ENCODE measurements at regions not wholly inside any gene's neighbourhood (a gene's known extent, or its start where the extent isn't known, plus 50 kb on each side); places are given as distances from the start of the nearest gene placed in this dataset.

DNA sequence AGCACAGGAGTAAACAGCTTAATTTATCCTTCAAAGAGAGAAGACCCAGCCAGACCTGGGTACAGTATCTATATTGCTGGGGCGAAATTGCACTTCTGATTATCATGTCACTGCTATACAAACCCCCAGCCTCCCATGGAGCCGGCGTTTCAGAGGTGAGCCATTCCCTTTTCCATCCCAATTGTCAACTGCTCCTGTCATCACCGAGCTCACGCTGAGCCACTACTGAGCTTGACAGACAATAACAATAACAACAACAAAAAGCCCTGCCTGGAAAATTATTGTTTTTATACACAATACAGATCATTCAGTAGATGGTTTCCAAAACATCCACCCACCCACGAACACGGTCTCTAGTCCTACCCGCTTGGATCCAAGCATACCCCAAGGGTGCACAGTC, 129.0 kb upstream of the JARID2 start:
- TF ChIP-seq, protein P1, sequence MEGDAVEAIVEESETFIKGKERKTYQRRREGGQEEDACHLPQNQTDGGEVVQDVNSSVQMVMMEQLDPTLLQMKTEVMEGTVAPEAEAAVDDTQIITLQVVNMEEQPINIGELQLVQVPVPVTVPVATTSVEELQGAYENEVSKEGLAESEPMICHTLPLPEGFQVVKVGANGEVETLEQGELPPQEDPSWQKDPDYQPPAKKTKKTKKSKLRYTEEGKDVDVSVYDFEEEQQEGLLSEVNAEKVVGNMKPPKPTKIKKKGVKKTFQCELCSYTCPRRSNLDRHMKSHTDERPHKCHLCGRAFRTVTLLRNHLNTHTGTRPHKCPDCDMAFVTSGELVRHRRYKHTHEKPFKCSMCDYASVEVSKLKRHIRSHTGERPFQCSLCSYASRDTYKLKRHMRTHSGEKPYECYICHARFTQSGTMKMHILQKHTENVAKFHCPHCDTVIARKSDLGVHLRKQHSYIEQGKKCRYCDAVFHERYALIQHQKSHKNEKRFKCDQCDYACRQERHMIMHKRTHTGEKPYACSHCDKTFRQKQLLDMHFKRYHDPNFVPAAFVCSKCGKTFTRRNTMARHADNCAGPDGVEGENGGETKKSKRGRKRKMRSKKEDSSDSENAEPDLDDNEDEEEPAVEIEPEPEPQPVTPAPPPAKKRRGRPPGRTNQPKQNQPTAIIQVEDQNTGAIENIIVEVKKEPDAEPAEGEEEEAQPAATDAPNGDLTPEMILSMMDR (IDR thresholded peaks at IDR 0.05; ENCODE audit: unreplicated experiment), result no peak

DNA sequence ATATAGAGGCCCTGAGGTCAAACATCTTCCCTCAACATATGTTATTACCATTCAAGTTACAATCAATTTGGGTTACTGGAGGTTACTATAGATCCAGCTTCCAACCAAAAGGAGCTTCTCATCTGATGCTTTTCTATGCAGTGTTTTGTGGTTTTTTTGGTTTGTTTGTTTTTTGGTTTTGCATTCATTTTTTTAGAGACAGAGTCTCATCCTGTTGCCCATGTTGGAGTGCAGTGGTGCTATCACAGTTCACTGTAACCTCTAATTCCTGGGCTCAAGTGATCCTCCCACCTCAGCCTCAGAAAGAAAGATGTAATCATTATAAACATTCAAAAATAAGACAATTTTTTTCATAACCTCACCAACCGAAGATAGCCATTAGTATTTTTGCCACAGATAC, 124.4 kb upstream of the JARID2 start:
- intact Hi-C loops (cut with micrococcal nuclease; ENCODE audit: unreplicated experiment), result no loop called here
- BruUV-seq (replicated peaks), result no TSS peak
- H3K4me1 Mint-ChIP-seq (ENCODE audit: low read depth, unreplicated experiment), result no peaks in the 10 kb centered on the region
- no peak overlapping the region for H3K4me3 Mint-ChIP-seq (ENCODE audit: low read depth, unreplicated experiment)
- TF ChIP-seq, protein P1 (IDR thresholded peaks at IDR 0.05; ENCODE audit: unreplicated experiment), result no peak
- no peak for DNase-seq
- CTCF ChIA-PET, result interaction anchor here (0.7 kb wide), 1 partner anchor 9 kb away, joined by 4 read pairs; no protein-coding TSS in a partner anchor
- no peaks in the 10 kb centered on the region for H3K9me3 Mint-ChIP-seq (ENCODE audit: low read depth, unreplicated experiment)
- H3K27ac Mint-ChIP-seq (ENCODE audit: unreplicated experiment), result no peak overlapping the region
- no peaks in the 10 kb centered on the region for H3K36me3 Mint-ChIP-seq (ENCODE audit: insufficient read depth, unreplicated experiment)
- no peaks in the 10 kb centered on the region for H3K27me3 Mint-ChIP-seq (ENCODE audit: unreplicated experiment)

More for the DNA sequence above, 129.0 kb upstream of the JARID2 start:
- Mint-ChIP-seq H3K27me3 (ENCODE audit: unreplicated experiment) (no peaks in the 10 kb centered on the region), H3K4me1 (ENCODE audit: low read depth, unreplicated experiment) (no peaks in the 10 kb centered on the region), H3K27ac (ENCODE audit: unreplicated experiment) (no peak overlapping the region), H3K4me3 (ENCODE audit: low read depth, unreplicated experiment) (no peak overlapping the region), H3K9me3 (ENCODE audit: low read depth, unreplicated experiment) (no peaks in the 10 kb centered on the region), H3K36me3 (ENCODE audit: insufficient read depth, unreplicated experiment) (no peaks in the 10 kb centered on the region)
- DNase-seq, result no peak
- no TSS peak for BruUV-seq (replicated peaks)
- CTCF ChIA-PET, result no interaction called here
- intact Hi-C loops (cut with micrococcal nuclease; ENCODE audit: unreplicated experiment), result no loop called here

DNA sequence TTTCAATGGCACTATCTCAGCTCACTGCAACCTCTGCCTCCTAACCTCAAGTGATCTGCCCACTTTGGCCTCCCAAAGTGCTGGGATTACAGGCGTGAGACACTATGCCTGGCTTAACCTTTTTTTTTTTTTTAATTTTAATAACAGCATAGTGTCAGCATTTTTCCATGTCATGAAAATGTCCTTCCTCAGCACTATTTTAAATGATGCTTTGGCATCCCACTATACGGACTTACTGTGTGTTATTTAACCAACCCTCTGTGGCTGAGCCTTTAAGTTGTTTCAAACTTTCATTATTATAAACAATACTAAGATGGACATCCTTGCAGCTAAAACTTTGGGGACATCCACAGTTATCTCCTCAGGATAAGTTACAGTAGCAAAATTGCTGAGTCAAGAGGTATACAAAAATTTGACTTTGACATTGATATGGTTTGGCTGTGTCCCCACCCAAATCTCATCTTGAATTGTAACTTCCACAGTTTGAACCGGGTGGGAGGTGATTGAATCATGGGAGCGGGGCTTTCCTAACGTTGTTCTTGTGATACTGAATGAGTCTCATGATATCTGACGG, 123.8 kb upstream of the JARID2 start:
- TF ChIP-seq, protein P1 (IDR thresholded peaks at IDR 0.05; ENCODE audit: unreplicated experiment), result no peak
- Mint-ChIP-seq H3K4me1 (ENCODE audit: low read depth, unreplicated experiment) (no peaks in the 10 kb centered on the region), H3K27me3 (ENCODE audit: unreplicated experiment) (no peaks in the 10 kb centered on the region), H3K36me3 (ENCODE audit: insufficient read depth, unreplicated experiment) (no peaks in the 10 kb centered on the region), H3K27ac (ENCODE audit: unreplicated experiment) (no peak overlapping the region), H3K4me3 (ENCODE audit: low read depth, unreplicated experiment) (no peak overlapping the region), H3K9me3 (ENCODE audit: low read depth, unreplicated experiment) (no peaks in the 10 kb centered on the region)
- CTCF ChIA-PET, result no interaction called here
- intact Hi-C loops (cut with micrococcal nuclease; ENCODE audit: unreplicated experiment), result no loop called here
- no peak for DNase-seq
- BruUV-seq (replicated peaks), result no TSS peak

DNA sequence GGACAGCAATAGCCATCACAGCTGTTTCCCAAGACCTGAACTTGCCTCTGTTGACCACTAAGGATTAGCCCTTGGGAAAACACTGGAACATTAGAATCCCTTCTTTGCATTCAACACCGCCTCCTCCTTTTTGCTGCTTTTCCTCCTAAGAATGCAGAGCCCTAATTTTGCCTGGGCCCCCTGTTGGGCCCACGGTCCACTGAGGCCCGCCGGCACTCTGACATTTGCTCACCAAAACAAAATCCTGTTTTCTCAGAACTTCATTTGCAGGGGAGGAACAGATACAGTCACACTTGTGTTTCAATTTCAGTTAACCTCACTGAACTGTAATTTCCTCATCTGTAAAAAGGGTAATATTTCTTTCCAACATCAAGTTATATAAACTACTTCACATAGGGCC, 116.0 kb upstream of the JARID2 start:
- CTCF ChIA-PET, result interaction anchor here (0.7 kb wide), 1 partner anchor 631 kb away, joined by 5 read pairs; no protein-coding TSS in a partner anchor
- TF ChIP-seq, protein P1 (IDR thresholded peaks at IDR 0.05; ENCODE audit: unreplicated experiment), result no peak
- no peak overlapping the region for H3K27ac Mint-ChIP-seq (ENCODE audit: unreplicated experiment)

More for the DNA sequence above, 116.0 kb upstream of the JARID2 start:
- Mint-ChIP-seq H3K9me3 (ENCODE audit: low read depth, unreplicated experiment) (no peaks in the 10 kb centered on the region), H3K4me1 (ENCODE audit: low read depth, unreplicated experiment) (no peaks in the 10 kb centered on the region), H3K27me3 (ENCODE audit: unreplicated experiment) (no peaks in the 10 kb centered on the region), H3K4me3 (ENCODE audit: low read depth, unreplicated experiment) (no peak overlapping the region), H3K36me3 (ENCODE audit: insufficient read depth, unreplicated experiment) (no peaks in the 10 kb centered on the region)
- DNase-seq, result no peak
- BruUV-seq (replicated peaks), result no TSS peak
- intact Hi-C loops (cut with micrococcal nuclease; ENCODE audit: unreplicated experiment), result no loop called here
